OCI-LY7 (cell line): ENCODE measurements at regions not wholly inside any gene's neighbourhood (a gene's known extent, or its start where the extent isn't known, plus 50 kb on each side); places are given as distances from the start of the nearest gene placed in this dataset.

Experiments used
- BruUV-seq: library from RNA; stranded (reverse); fragments of 400-500 nt; replicated peaks from 2 replicates; lab custom pipeline; 2021; lab: Mats Ljungman, UMichigan
- CTCF ChIA-PET: fragments of 300-600 bp; sonication (Branson Sonifier 250); formaldehyde crosslinking; loops from one replicate; lab custom pipeline; 2022; ENCODE audit warnings: antibody characterized with exemption; ENCODE audit not compliant: unreplicated experiment; lab: Charles Lee
- POLR2A ChIA-PET: fragments of 300-600 bp; sonication (Branson Sonifier 250); formaldehyde crosslinking; loops from one replicate; lab custom pipeline; 2022; ENCODE audit warnings: antibody characterized with exemption; lab: Charles Lee
- DNase-seq: peaks from one replicate; pipeline ENCODE4 v3.0.0-alpha.2; 2015; ENCODE audit warnings: low spot score
- H2AFZ ChIP-seq: fragments of 200-600 bp; sonication (generic), shearing (Covaris generic); 2 replicates; pipeline ENCODE4 v1.6.1; 2014; ENCODE audit warnings: mild to moderate bottlenecking, antibody characterized with exemption, low read length, moderate library complexity
- H3K27ac ChIP-seq: fragments of 200-600 bp; sonication (generic); 2 replicates; pipeline ENCODE4 v1.5.1; 2014; ENCODE audit warnings: mixed run types, low read depth, mild to moderate bottlenecking, moderate library complexity, low read length, inconsistent platforms; ENCODE audit not compliant: poor library complexity, severe bottlenecking
- H3K36me3 ChIP-seq: fragments of 200-600 bp; sonication (generic); 2 replicates; pipeline ENCODE4 v1.6.1; 2014; ENCODE audit warnings: mild to moderate bottlenecking, antibody characterized with exemption, low read length, moderate library complexity, mixed read lengths; ENCODE audit not compliant: insufficient read depth
- H3K4me1 ChIP-seq: fragments of 200-600 bp; sonication (generic); 2 replicates; pipeline ENCODE4 v1.5.1; 2014; ENCODE audit warnings: mild to moderate bottlenecking, low read length; ENCODE audit not compliant: insufficient read depth, poor library complexity, severe bottlenecking
- H3K4me2 ChIP-seq: fragments of 200-600 bp; sonication (generic); 2 replicates; pipeline ENCODE4 v1.6.1; 2014; ENCODE audit warnings: mild to moderate bottlenecking, low read length
- H3K4me3 ChIP-seq: fragments of 200-600 bp; sonication (generic); 2 replicates; pipeline ENCODE4 v1.5.1; 2014; ENCODE audit warnings: mild to moderate bottlenecking, low read depth, low read length; ENCODE audit not compliant: poor library complexity, severe bottlenecking
- H3K79me2 ChIP-seq: fragments of 200-600 bp; sonication (generic); 2 replicates; pipeline ENCODE4 v1.6.1; 2016; ENCODE audit warnings: low read depth, mild to moderate bottlenecking, low read length, moderate library complexity, mixed read lengths; ENCODE audit not compliant: insufficient read depth
- H3K9me2 ChIP-seq: fragments of 200-600 bp; sonication (generic); 2 replicates; pipeline ENCODE4 v1.6.1; 2016; ENCODE audit warnings: mild to moderate bottlenecking, low read length, mixed read lengths; ENCODE audit not compliant: insufficient read depth
- H3K9me3 ChIP-seq: fragments of 200-600 bp; sonication (generic); 2 replicates; pipeline ENCODE4 v1.6.1; 2014; ENCODE audit warnings: mild to moderate bottlenecking, mixed run types, low read length, mixed read lengths
- H4K20me1 ChIP-seq: fragments of 200-600 bp; sonication (generic); 2 replicates; pipeline ENCODE4 v1.6.1; 2014; ENCODE audit warnings: mild to moderate bottlenecking, antibody characterized with exemption, low read length, moderate library complexity, mixed read lengths; ENCODE audit not compliant: insufficient read depth
- EZH2phosphoT487 ChIP-seq: fragments of 200-600 bp; sonication (generic); IDR thresholded peaks from 2 replicates; pipeline ENCODE4 v1.6.1; 2018; ENCODE audit warnings: low read depth, borderline replicate concordance, mild to moderate bottlenecking, mixed run types, antibody characterized with exemption, low read length, moderate library complexity, mixed read lengths
- intact Hi-C: fragments of 100-400 bp; cut with micrococcal nuclease; formaldehyde crosslinking; loops from one replicate; pipeline ENCODE4 v1.10.0; 2022; ENCODE audit not compliant: unreplicated experiment
- TF ChIP-seq, protein P1 (sequence below): fragments of 200-600 bp; sonication (generic); conservative IDR thresholded peaks from 2 replicates; pipeline ENCODE4 v1.5.1; 2014; ENCODE audit warnings: mild to moderate bottlenecking, antibody characterized with exemption, low read length, moderate library complexity, mixed read lengths

- ChIA-PET CTCF (no interaction called here), POLR2A (no interaction called here)
- Histone ChIP-seq H3K79me2 (no peaks in the 10 kb centered on the region), H3K36me3 (no peaks in the 10 kb centered on the region), H3K4me2 (no peak overlapping the region), H3K27ac (no peak overlapping the region), H3K4me1 (no peaks in the 10 kb centered on the region), H2AFZ (no peak overlapping the region), H3K9me3 (no peaks in the 10 kb centered on the region), H3K4me3 (no peak overlapping the region), H3K9me2 (no peaks in the 10 kb centered on the region), H4K20me1 (no peaks in the 10 kb centered on the region)
- DNase-seq: no peak
- BruUV-seq: no TSS peak
- intact Hi-C loops: no loop called here
- no peak for TF ChIP-seq EZH2phosphoT487
- TF ChIP-seq, protein P1, sequence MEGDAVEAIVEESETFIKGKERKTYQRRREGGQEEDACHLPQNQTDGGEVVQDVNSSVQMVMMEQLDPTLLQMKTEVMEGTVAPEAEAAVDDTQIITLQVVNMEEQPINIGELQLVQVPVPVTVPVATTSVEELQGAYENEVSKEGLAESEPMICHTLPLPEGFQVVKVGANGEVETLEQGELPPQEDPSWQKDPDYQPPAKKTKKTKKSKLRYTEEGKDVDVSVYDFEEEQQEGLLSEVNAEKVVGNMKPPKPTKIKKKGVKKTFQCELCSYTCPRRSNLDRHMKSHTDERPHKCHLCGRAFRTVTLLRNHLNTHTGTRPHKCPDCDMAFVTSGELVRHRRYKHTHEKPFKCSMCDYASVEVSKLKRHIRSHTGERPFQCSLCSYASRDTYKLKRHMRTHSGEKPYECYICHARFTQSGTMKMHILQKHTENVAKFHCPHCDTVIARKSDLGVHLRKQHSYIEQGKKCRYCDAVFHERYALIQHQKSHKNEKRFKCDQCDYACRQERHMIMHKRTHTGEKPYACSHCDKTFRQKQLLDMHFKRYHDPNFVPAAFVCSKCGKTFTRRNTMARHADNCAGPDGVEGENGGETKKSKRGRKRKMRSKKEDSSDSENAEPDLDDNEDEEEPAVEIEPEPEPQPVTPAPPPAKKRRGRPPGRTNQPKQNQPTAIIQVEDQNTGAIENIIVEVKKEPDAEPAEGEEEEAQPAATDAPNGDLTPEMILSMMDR: no peak
Measured at GRCh38 chr17:72476575-72476986, 355.8 kb downstream of the SOX9 start.

DNA sequence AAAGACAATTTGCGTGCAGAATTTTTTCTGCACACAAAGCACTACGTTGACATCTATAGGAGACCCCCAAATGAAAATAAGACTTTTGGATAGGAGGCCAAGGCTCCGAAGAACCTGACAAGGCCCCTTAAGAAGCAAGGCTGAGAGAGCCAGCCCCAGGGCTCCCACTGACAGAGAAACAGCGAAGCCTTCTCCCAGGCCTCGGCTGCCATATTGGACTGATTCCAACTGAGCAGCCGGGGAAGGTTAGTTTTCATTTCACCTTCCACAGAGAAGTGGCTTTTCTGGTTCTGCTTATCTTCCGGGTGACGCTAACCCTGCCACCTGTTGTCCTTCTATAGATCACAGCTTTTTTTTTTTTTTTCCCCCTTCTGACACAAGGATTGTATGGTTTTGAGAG lies 356.7 kb downstream of the SOX9 start:
- Histone ChIP-seq H4K20me1 (no peaks in the 10 kb centered on the region), H3K9me2 (no peaks in the 10 kb centered on the region), H3K4me3 (no peak overlapping the region), H3K27ac (no peak overlapping the region), H3K4me1 (no peaks in the 10 kb centered on the region), H3K9me3 (no peaks in the 10 kb centered on the region), H3K4me2 (no peak overlapping the region), H3K79me2 (no peaks in the 10 kb centered on the region), H3K36me3 (no peaks in the 10 kb centered on the region), H2AFZ (no peak overlapping the region)
- CTCF ChIA-PET: no interaction called here
- POLR2A ChIA-PET: no interaction called here
- TF ChIP-seq EZH2phosphoT487: no peak
- TF ChIP-seq, protein P1: no peak
- intact Hi-C loops: no loop called here
- BruUV-seq: no TSS peak
- no peak for DNase-seq

DNA sequence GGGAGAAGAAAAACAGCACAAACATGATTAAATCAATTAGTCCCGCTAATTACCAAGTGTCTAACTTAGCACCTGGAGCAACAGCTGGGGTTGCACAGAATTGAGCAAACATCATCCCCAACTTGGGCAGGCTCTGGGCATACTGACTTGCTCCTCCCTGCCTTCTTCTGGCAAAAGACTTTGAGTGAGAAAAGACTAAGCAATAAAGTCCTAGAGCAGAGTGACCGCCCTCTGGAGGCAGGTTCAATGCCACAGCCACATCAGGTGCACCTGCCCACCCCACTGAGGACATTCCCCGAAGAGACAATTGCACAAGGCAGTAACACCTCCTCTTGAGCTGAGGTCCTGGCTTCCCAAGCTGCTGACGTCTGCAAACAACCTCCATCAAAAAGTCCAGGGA lies 358.3 kb downstream of the SOX9 start:
- BruUV-seq: no TSS peak
- no peaks in the 10 kb centered on the region for H3K9me3 ChIP-seq
- intact Hi-C loops: no loop called here
- no peak for DNase-seq
- ChIA-PET CTCF (no interaction called here), POLR2A (interaction anchor here (0.7 kb wide), 1 partner anchor 25 kb away, joined by 3 read pairs; no protein-coding TSS in a partner anchor)
- no peak overlapping the region for H2AFZ ChIP-seq
- TF ChIP-seq, protein P1: peak; percentile 56
- no peak for TF ChIP-seq EZH2phosphoT487
- no peaks in the 10 kb centered on the region for H4K20me1 ChIP-seq
- no peaks in the 10 kb centered on the region for H3K4me1 ChIP-seq
- H3K9me2 ChIP-seq: no peaks in the 10 kb centered on the region
- H3K36me3 ChIP-seq: no peaks in the 10 kb centered on the region
- H3K4me3 ChIP-seq: no peak overlapping the region
- no peak overlapping the region for H3K4me2 ChIP-seq
- H3K79me2 ChIP-seq: no peaks in the 10 kb centered on the region
- H3K27ac ChIP-seq: no peak overlapping the region
